ENCODE measurements at regions not wholly inside any gene's neighbourhood (a gene's known extent, or its start where the extent isn't known, plus 50 kb on each side); places are given as distances from the start of the nearest gene placed in this dataset.

DNA sequence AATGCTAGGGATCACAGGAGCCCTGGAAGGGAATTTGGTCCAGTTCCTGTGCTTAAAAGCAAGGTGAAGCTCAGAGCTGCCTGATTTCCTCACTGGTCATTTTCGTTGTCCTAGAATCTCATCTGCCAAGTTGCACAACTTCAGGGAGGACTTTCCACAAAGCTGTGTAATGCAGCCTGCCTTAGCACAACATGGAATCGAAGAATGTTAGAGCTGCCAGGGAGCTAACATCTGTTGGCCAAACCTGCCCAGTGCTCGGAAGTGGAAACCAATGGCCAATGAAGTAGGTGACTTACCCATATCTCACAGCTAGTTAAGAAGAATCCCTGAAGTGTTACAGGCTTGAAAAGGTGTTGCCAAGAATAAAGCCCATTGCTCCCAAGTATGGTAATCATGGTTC lies 79.9 kb upstream of the SSTR1 start:
- no peak overlapping the region for H3K4me3 ChIP-seq
- intact Hi-C loops (cut with DNase I): no loop called here
- TF ChIP-seq POLR2A (IDR thresholded peaks at IDR 0.05) (no peak), POLR2AphosphoS5 (IDR thresholded peaks at IDR 0.05) (no peak), EP300 (IDR thresholded peaks at IDR 0.05) (no peak)
- TF ChIP-seq, protein P1, sequence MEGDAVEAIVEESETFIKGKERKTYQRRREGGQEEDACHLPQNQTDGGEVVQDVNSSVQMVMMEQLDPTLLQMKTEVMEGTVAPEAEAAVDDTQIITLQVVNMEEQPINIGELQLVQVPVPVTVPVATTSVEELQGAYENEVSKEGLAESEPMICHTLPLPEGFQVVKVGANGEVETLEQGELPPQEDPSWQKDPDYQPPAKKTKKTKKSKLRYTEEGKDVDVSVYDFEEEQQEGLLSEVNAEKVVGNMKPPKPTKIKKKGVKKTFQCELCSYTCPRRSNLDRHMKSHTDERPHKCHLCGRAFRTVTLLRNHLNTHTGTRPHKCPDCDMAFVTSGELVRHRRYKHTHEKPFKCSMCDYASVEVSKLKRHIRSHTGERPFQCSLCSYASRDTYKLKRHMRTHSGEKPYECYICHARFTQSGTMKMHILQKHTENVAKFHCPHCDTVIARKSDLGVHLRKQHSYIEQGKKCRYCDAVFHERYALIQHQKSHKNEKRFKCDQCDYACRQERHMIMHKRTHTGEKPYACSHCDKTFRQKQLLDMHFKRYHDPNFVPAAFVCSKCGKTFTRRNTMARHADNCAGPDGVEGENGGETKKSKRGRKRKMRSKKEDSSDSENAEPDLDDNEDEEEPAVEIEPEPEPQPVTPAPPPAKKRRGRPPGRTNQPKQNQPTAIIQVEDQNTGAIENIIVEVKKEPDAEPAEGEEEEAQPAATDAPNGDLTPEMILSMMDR (IDR thresholded peaks at IDR 0.05): no peak
- no peaks in the 10 kb centered on the region for H3K36me3 ChIP-seq
- WGBS, 2 donors: 82 to 83% methylated on average over 3 of the region's 3 CpGs
- H3K27me3 ChIP-seq: no peaks in the 10 kb centered on the region
- no peak for DNase-seq
- no peaks in the 10 kb centered on the region for H3K4me1 ChIP-seq
- no peaks in the 10 kb centered on the region for H3K9me3 ChIP-seq
- H3K27ac ChIP-seq: no peak overlapping the region

DNA sequence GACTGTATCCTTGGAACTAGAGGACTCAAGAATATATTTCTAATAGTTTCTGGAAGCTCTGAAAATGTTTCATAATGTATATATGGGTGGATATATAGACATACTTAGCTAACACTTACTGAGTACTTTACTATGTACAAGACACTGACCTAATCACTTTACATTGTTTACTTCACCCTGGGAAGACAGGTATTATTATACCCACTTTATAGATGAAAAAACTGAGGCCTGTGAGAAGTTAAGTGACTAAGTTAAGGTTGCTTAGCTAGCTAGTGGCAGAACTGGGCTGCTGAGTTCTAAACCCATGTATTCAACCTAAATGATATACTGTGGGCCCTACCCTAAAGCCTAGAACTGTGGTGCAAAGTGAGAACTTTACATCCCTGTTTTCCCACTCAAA lies 79.1 kb upstream of the SSTR1 start:
- H3K36me3 ChIP-seq: no peaks in the 10 kb centered on the region
- TF ChIP-seq, protein P1 (IDR thresholded peaks at IDR 0.05): no peak
- TF ChIP-seq POLR2A (IDR thresholded peaks at IDR 0.05) (no peak), EP300 (IDR thresholded peaks at IDR 0.05) (no peak), POLR2AphosphoS5 (IDR thresholded peaks at IDR 0.05) (no peak)
- intact Hi-C loops (cut with DNase I): no loop called here
- H3K27ac ChIP-seq: no peak overlapping the region
- H3K27me3 ChIP-seq: no peaks in the 10 kb centered on the region
- no peaks in the 10 kb centered on the region for H3K9me3 ChIP-seq
- no peaks in the 10 kb centered on the region for H3K4me1 ChIP-seq
- no peak for DNase-seq
- no peak overlapping the region for H3K4me3 ChIP-seq

DNA sequence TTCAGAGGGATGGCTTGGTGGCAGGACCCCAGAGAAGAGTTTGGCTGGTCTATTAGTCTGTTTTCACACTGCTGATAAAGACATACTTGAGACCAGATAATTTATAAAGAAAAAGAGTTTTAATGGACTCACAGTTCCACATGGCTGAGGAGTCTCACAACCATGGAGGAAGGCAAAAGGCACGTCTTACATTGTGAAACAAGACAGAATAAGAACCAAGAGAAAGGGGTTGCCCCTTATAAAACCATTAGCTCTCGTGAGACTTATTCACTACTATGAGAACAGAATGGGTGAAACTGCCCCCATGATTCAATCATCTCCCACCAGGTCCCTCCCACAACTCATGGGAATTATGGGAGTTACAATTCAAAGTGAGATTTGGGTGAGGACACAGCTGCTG lies 78.5 kb upstream of the SSTR1 start:
- Histone ChIP-seq H3K27ac (no peak overlapping the region), H3K4me3 (no peak overlapping the region), H3K36me3 (no peaks in the 10 kb centered on the region), H3K4me1 (no peaks in the 10 kb centered on the region), H3K27me3 (no peaks in the 10 kb centered on the region), H3K9me3 (no peaks in the 10 kb centered on the region)
- intact Hi-C loops (cut with DNase I): no loop called here
- WGBS, 2 donors: 79 to 84% methylated on average over 2 of the region's 2 CpGs
- DNase-seq: no peak
- TF ChIP-seq POLR2A (IDR thresholded peaks at IDR 0.05) (no peak), POLR2AphosphoS5 (IDR thresholded peaks at IDR 0.05) (no peak), EP300 (IDR thresholded peaks at IDR 0.05) (no peak)
- TF ChIP-seq, protein P1 (IDR thresholded peaks at IDR 0.05): no peak

DNA sequence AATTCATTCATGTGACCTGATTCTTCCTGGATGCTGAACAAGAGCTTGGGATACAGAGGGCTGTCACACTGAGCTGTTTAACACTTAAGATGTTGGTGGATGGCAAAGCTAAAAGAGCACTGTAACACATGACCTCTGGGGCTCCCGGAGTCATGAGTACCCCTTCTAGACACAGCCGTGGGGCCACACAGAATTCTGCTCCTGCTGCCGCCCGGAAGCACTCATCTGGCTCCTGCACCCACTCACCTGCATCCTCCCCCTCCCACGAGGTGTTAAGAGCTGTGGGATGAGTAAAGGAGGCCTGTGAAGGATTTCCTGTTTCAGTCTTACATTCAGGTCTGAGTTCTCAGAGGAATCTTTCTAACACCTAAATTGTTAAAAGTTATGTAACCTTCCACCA lies 78.0 kb upstream of the SSTR1 start:
- intact Hi-C loops (cut with DNase I): no loop called here
- H3K4me1 ChIP-seq: no peaks in the 10 kb centered on the region
- H3K27ac ChIP-seq: no peak overlapping the region
- WGBS, 2 donors: 75 to 80% methylated on average over 5 of the region's 5 CpGs
- H3K36me3 ChIP-seq: no peaks in the 10 kb centered on the region
- H3K9me3 ChIP-seq: no peaks in the 10 kb centered on the region
- DNase-seq: no peak
- H3K4me3 ChIP-seq: no peak overlapping the region
- TF ChIP-seq POLR2AphosphoS5 (IDR thresholded peaks at IDR 0.05): no peak
- TF ChIP-seq POLR2A (IDR thresholded peaks at IDR 0.05): no peak
- TF ChIP-seq EP300 (IDR thresholded peaks at IDR 0.05): no peak
- TF ChIP-seq, protein P1 (IDR thresholded peaks at IDR 0.05): no peak
- H3K27me3 ChIP-seq: no peaks in the 10 kb centered on the region

DNA sequence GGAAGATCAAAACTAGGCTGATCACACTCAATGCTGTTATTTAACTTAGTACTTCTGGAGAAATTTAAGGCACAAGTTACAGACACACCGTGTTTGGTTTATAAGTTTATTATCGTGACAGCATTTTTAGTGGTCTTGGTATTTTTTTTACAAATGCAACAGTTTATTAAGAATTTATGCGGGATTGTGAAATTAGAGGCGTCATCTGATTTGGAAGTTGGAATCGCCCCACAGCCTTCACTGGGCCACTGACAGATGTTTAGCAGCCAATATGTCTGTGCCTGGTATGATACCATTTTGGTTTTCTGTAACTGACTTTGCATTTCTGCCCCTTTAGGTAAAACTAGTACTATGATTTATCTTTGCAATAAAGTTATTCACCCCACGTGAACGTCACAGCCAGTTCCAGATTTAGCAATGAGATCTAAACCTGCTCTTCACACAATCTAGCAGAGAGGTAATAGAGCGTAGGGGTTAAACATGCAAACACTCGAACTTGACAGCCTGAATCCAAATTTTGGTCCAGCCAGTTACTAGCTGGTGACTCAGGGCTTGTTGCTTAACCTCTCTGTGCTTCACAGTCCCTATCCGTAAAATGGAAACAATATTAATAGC lies 73.2 kb upstream of the SSTR1 start:
- no peaks in the 10 kb centered on the region for H3K27me3 ChIP-seq
- TF ChIP-seq EP300 (IDR thresholded peaks at IDR 0.05): no peak
- TF ChIP-seq POLR2A (IDR thresholded peaks at IDR 0.05): no peak
- no peak for TF ChIP-seq POLR2AphosphoS5 (IDR thresholded peaks at IDR 0.05)
- TF ChIP-seq, protein P1 (IDR thresholded peaks at IDR 0.05): no peak
- WGBS, 2 donors: 85 to 86% methylated on average over 10 of the region's 10 CpGs
- H3K36me3 ChIP-seq: no peaks in the 10 kb centered on the region
- DNase-seq: no peak
- no peak overlapping the region for H3K4me3 ChIP-seq
- intact Hi-C loops (cut with DNase I): no loop called here
- no peaks in the 10 kb centered on the region for H3K9me3 ChIP-seq
- no peaks in the 10 kb centered on the region for H3K4me1 ChIP-seq
- no peak overlapping the region for H3K27ac ChIP-seq
